WTC11 (cell line): ENCODE measurements at regions not wholly inside any gene's neighbourhood (a gene's known extent, or its start where the extent isn't known, plus 50 kb on each side); places are given as distances from the start of the nearest gene placed in this dataset.

ENCODE experiments used
- ATAC-seq: fragments of 200-7000 bp; cut with Tn5 transposase; 2 replicates; pipeline ENCODE4 v1.10.0; 2021; ENCODE audit warnings: mild to moderate bottlenecking, moderate library complexity
- CTCF ChIA-PET: fragments of 300-600 bp; sonication (Branson Sonifier 250); formaldehyde crosslinking; loops from one replicate; lab custom pipeline; 2021; ENCODE audit warnings: antibody characterized with exemption; lab: Charles Lee
- POLR2A ChIA-PET: fragments of 350-600 bp; sonication (Branson Sonifier 250); formaldehyde crosslinking; loops from one replicate; lab custom pipeline; 2021; ENCODE audit warnings: antibody characterized with exemption; lab: Charles Lee
- DNase-seq: peaks from one replicate; pipeline ENCODE4 v3.0.0; 2021; ENCODE audit warnings: low spot score
- H3K27ac Mint-ChIP-seq: 2 replicates; pipeline ENCODE4 v1.8.0; 2021; ENCODE audit warnings: mixed read lengths
- H3K27me3 Mint-ChIP-seq: 2 replicates; pipeline ENCODE4 v1.8.0; 2021; ENCODE audit warnings: low read depth, mild to moderate bottlenecking, moderate library complexity, mixed read lengths
- H3K36me3 Mint-ChIP-seq: 2 replicates; pipeline ENCODE4 v1.8.0; 2021; ENCODE audit warnings: mixed read lengths
- H3K4me1 Mint-ChIP-seq: 2 replicates; pipeline ENCODE4 v1.8.0; 2022; ENCODE audit warnings: mixed read lengths
- H3K4me3 Mint-ChIP-seq: 2 replicates; pipeline ENCODE4 v1.8.0; 2021; ENCODE audit warnings: mild to moderate bottlenecking, moderate library complexity, mixed read lengths
- H3K9me3 Mint-ChIP-seq: 2 replicates; pipeline ENCODE4 v1.8.0; 2021; ENCODE audit warnings: mixed read lengths
- E2F4 ChIP-seq: sonication (generic); formaldehyde crosslinking; IDR thresholded peaks from 2 replicates; pipeline ENCODE4 v1.8.1; 2022; ENCODE audit warnings: low read depth, mild to moderate bottlenecking, moderate library complexity, missing genetic modification reagents, borderline replicate concordance
- GABPB1 ChIP-seq: sonication (generic); formaldehyde crosslinking; IDR thresholded peaks from 2 replicates; pipeline ENCODE4 v1.8.1; 2023; ENCODE audit warnings: mild to moderate bottlenecking, missing genetic modification reagents
- MAX ChIP-seq: sonication (generic); formaldehyde crosslinking; IDR thresholded peaks from 2 replicates; pipeline ENCODE4 v1.8.0; 2022; ENCODE audit warnings: mild to moderate bottlenecking, missing genetic modification reagents
- MLX ChIP-seq: sonication (generic); formaldehyde crosslinking; IDR thresholded peaks from 2 replicates; pipeline ENCODE4 v1.8.1; 2023; ENCODE audit warnings: mild to moderate bottlenecking, missing genetic modification reagents, moderate library complexity
- NFYB ChIP-seq: sonication (generic); formaldehyde crosslinking; conservative IDR thresholded peaks from 2 replicates; pipeline ENCODE4 v1.8.0; 2022; ENCODE audit warnings: low read depth, missing genetic modification reagents
- ZNF232 ChIP-seq: sonication (generic); formaldehyde crosslinking; IDR thresholded peaks from 2 replicates; pipeline ENCODE4 v1.8.0; 2022; ENCODE audit warnings: mild to moderate bottlenecking, missing genetic modification reagents
- ZNF281 ChIP-seq: sonication (generic); formaldehyde crosslinking; IDR thresholded peaks from 2 replicates; pipeline ENCODE4 v1.8.0; 2023; ENCODE audit warnings: mild to moderate bottlenecking, missing genetic modification reagents
- ZNF512 ChIP-seq: sonication (generic); formaldehyde crosslinking; IDR thresholded peaks from 2 replicates; pipeline ENCODE4 v1.8.1; 2022; ENCODE audit warnings: missing genetic modification reagents, borderline replicate concordance

- no peak overlapping the region for H3K27ac Mint-ChIP-seq
- no peak for ATAC-seq
Measured at GRCh38 chr2:18047896-18048657, 169.6 kb downstream of the KCNS3 start.

GRCh38 chr2:18047213-18047611, 168.7 kb downstream of the KCNS3 start:
- peak; percentile 60; the same call in 1 of the 2 replicates for TF ChIP-seq GABPB1
- TF ChIP-seq ZNF512 (CRISPR knock-in tag): no peak
- no peak overlapping the region for H3K4me3 Mint-ChIP-seq
- H3K36me3 Mint-ChIP-seq: peaks cover 6% of the 10 kb centered on the region; the same call in 1 of the 2 replicates
- H3K4me1 Mint-ChIP-seq: no peaks in the 10 kb centered on the region
- DNase-seq (no peak), ATAC-seq (no peak; the same call in 1 of the 2 replicates)
- no peaks in the 10 kb centered on the region for H3K27me3 Mint-ChIP-seq
- CTCF ChIA-PET: no interaction called here
- H3K9me3 Mint-ChIP-seq: peaks cover 18% of the 10 kb centered on the region
- POLR2A ChIA-PET: no interaction called here
- no peak overlapping the region for H3K27ac Mint-ChIP-seq

More at GRCh38 chr2:18047896-18048657, 169.6 kb downstream of the KCNS3 start:
- ChIA-PET POLR2A (no interaction called here), CTCF (no interaction called here)
- H3K4me3 Mint-ChIP-seq: no peak overlapping the region
- H3K36me3 Mint-ChIP-seq: peaks cover 6% of the 10 kb centered on the region; the same call in 1 of the 2 replicates
- TF ChIP-seq MAX: no peak
- no peaks in the 10 kb centered on the region for H3K27me3 Mint-ChIP-seq
- H3K9me3 Mint-ChIP-seq: peaks cover 18% of the 10 kb centered on the region
- H3K4me1 Mint-ChIP-seq: no peaks in the 10 kb centered on the region
- no peak for DNase-seq

GRCh38 chr2:18046558-18047212, 168.2 kb downstream of the KCNS3 start:
- ChIA-PET POLR2A (no interaction called here), CTCF (no interaction called here)
- no peak for TF ChIP-seq ZNF281 (CRISPR knock-in tag)
- no peak for TF ChIP-seq ZNF232 (CRISPR knock-in tag)
- TF ChIP-seq MLX (CRISPR knock-in tag): no peak
- no peaks in the 10 kb centered on the region for H3K27me3 Mint-ChIP-seq
- ATAC-seq: no peak
- DNase-seq: no peak
- H3K4me3 Mint-ChIP-seq: no peak overlapping the region
- H3K27ac Mint-ChIP-seq: no peak overlapping the region
- H3K4me1 Mint-ChIP-seq: no peaks in the 10 kb centered on the region
- peaks cover 6% of the 10 kb centered on the region; the same call in 1 of the 2 replicates for H3K36me3 Mint-ChIP-seq
- H3K9me3 Mint-ChIP-seq: peaks cover 18% of the 10 kb centered on the region

GRCh38 chr2:18046017-18046416, 167.6 kb downstream of the KCNS3 start:
- Mint-ChIP-seq H3K27me3 (no peaks in the 10 kb centered on the region), H3K36me3 (peaks cover 6% of the 10 kb centered on the region; the same call in 1 of the 2 replicates), H3K27ac (no peak overlapping the region), H3K4me1 (no peaks in the 10 kb centered on the region), H3K4me3 (no peak overlapping the region), H3K9me3 (peaks cover 18% of the 10 kb centered on the region)
- DNase-seq (no peak), ATAC-seq (no peak)
- ChIA-PET POLR2A (no interaction called here), CTCF (no interaction called here)
- TF ChIP-seq NFYB (CRISPR knock-in tag) (no peak), E2F4 (no peak)
